T-helper 1 cell treated with Interleukin-12 subunit alpha and Interleukin-12 subunit beta and Interleukin-4 antibody, amounts not matched to agents 30 μg/mL and 1 μg/mL, for 36 hours (primary cell): ENCODE measurements at regions not wholly inside any gene's neighbourhood (a gene's known extent, or its start where the extent isn't known, plus 50 kb on each side); places are given as distances from the start of the nearest gene placed in this dataset.
"Not testable (repeated sequence)": the region's sequence is repeated elsewhere in the genome, so short reads cannot be mapped to it uniquely, and the experiment has no call there.

Experiments
- H3K27ac Mint-ChIP-seq: one replicate; pipeline ENCODE4 v1.8.0; 2021; ENCODE audit warnings: mild to moderate bottlenecking, mixed read lengths
- H3K27me3 Mint-ChIP-seq: one replicate; pipeline ENCODE4 v1.8.0; 2021; ENCODE audit warnings: low read depth, mixed read lengths
- H3K36me3 Mint-ChIP-seq: one replicate; pipeline ENCODE4 v1.8.0; 2021; ENCODE audit warnings: low read depth, mixed read lengths
- H3K4me1 Mint-ChIP-seq: one replicate; pipeline ENCODE4 v1.8.0; 2021; ENCODE audit warnings: low read depth, mixed read lengths
- H3K4me3 Mint-ChIP-seq: one replicate; pipeline ENCODE4 v1.8.0; 2021; ENCODE audit warnings: mild to moderate bottlenecking, moderate library complexity, mixed read lengths
- H3K9me3 Mint-ChIP-seq: one replicate; pipeline ENCODE4 v1.8.0; 2021; ENCODE audit warnings: mixed read lengths

DNA sequence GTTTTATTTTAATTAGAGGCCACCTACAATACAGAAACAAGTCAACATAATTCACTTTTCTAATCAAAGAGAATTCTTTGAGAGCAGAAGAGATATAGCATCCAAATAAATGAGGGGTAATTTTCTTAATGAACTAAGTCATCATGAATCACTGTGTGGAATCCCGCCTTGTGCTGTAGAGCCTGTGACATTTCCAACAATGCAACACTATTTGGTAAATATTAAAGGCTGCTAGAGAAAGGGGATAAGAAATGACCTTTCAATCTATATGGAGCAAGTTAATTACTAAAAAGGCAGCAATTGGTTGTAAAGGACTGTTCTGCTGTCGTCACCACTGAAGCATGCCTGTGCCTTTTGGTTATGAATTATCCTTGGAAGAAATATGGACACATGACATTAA, 345.7 kb upstream of the MAF start:
- H3K4me1 Mint-ChIP-seq: peaks cover 4% of the 10 kb centered on the region
- no peak overlapping the region for H3K4me3 Mint-ChIP-seq
- H3K36me3 Mint-ChIP-seq: no peaks in the 10 kb centered on the region
- H3K27me3 Mint-ChIP-seq: peaks cover 11% of the 10 kb centered on the region
- no peaks in the 10 kb centered on the region for H3K9me3 Mint-ChIP-seq
- no peak overlapping the region for H3K27ac Mint-ChIP-seq

GRCh38 chr16:79943736-79944135, 343.2 kb upstream of the MAF start:
- Mint-ChIP-seq H3K27ac (no peak overlapping the region), H3K4me1 (peaks cover 4% of the 10 kb centered on the region), H3K9me3 (no peaks in the 10 kb centered on the region), H3K27me3 (peaks cover 8% of the 10 kb centered on the region), H3K36me3 (no peaks in the 10 kb centered on the region), H3K4me3 (no peak overlapping the region)

DNA sequence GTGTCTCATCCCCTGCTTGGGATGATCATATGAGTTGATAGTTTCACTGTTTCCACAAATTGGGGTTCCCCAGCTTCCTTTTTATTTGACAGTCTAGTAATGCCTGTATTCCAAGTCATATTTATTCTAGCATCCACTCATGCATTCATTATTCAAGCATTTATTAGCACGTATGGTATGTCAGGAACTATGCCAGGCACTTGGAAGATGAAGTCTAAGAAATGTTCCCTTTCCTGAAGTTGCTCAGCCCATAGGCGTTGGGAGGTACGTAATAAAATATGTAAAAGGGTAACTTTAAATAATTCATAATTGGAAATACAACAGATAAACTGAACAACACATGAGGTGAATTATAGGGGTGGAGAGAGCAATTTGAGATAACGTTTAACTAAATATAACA, 338.0 kb upstream of the MAF start:
- Mint-ChIP-seq H3K36me3 (no peaks in the 10 kb centered on the region), H3K9me3 (no peaks in the 10 kb centered on the region), H3K4me3 (no peak overlapping the region), H3K27ac (no peak overlapping the region), H3K27me3 (peaks cover 7% of the 10 kb centered on the region), H3K4me1 (no peaks in the 10 kb centered on the region)

- H3K4me1 Mint-ChIP-seq, H3K9me3 Mint-ChIP-seq, H3K4me3 Mint-ChIP-seq, H3K36me3 Mint-ChIP-seq, H3K27ac Mint-ChIP-seq, H3K27me3 Mint-ChIP-seq: not testable (repeated sequence)
Observed at GRCh38 chr16:79937671-79938070, 337.1 kb upstream of the MAF start.

DNA sequence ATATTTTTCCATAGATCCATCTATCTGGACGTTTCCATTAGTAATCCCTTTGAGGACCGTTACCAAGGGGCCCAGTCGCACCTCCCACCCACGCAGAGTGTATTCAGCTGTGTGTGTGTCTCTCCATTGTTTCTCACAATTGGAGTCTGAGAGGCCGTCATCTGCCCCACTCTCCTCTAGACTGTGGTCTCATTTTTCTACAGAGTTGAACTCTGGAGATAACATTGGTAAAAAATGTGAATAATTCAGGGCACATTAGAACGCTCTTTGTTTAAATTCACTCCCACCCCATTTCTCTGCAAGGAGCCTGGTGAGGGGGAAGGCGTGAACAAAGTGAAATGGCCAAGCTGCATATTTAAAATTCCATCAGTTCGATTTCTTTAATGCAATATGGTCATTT, 333.1 kb upstream of the MAF start:
- H3K4me1 Mint-ChIP-seq: no peaks in the 10 kb centered on the region
- H3K27ac Mint-ChIP-seq: no peak overlapping the region
- peaks cover 3% of the 10 kb centered on the region for H3K27me3 Mint-ChIP-seq
- H3K9me3 Mint-ChIP-seq: no peaks in the 10 kb centered on the region
- H3K4me3 Mint-ChIP-seq: no peak overlapping the region
- H3K36me3 Mint-ChIP-seq: no peaks in the 10 kb centered on the region

DNA sequence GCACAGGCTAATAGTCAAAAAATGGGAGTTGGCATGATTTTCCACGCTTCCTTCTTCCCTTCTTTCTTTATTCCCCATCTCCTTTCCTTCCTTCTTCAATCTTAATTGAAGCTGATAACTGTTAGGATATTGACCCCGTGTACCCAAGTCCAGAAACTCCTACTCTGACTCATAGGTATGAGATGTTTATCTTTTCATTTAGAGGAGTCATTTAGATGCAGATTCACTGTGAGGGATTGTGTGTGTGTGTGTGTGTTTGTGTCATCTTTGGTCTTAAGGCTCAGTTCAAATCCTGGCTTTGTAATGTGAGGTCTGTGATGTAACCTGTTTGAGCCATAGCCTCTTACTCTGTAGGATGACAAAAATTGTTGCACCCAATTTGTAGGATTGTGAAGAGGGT, 332.0 kb upstream of the MAF start:
- Mint-ChIP-seq H3K27me3 (no peaks in the 10 kb centered on the region), H3K4me1 (no peaks in the 10 kb centered on the region), H3K27ac (no peak overlapping the region), H3K36me3 (no peaks in the 10 kb centered on the region), H3K4me3 (no peak overlapping the region), H3K9me3 (no peaks in the 10 kb centered on the region)

DNA sequence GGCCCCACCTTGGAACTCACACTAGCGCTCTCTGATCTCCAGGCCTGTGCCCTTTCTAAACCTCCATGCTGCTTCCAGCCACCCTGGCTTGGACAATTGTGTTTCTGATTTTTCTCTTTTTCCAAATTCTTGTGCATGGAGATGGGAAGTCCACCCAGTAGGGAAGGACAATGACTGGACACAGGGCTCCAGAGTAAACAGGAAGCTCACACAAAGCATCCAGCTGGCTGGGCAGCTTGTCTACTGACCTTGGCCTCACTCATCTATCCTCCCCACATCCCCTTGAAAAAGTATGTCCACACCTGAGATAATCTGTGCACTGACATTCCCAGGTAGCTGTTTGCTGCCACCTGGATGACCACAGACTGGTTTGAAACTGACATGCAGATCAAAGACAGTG, 331.2 kb upstream of the MAF start:
- H3K36me3 Mint-ChIP-seq: no peaks in the 10 kb centered on the region
- H3K9me3 Mint-ChIP-seq: no peaks in the 10 kb centered on the region
- no peak overlapping the region for H3K4me3 Mint-ChIP-seq
- no peaks in the 10 kb centered on the region for H3K4me1 Mint-ChIP-seq
- H3K27me3 Mint-ChIP-seq: no peaks in the 10 kb centered on the region
- H3K27ac Mint-ChIP-seq: no peak overlapping the region

GRCh38 chr16:79929260-79929965, 328.9 kb upstream of the MAF start:
- H3K9me3 Mint-ChIP-seq: no peaks in the 10 kb centered on the region
- H3K27me3 Mint-ChIP-seq: no peaks in the 10 kb centered on the region
- H3K4me1 Mint-ChIP-seq: no peaks in the 10 kb centered on the region
- no peak overlapping the region for H3K4me3 Mint-ChIP-seq
- no peak overlapping the region for H3K27ac Mint-ChIP-seq
- no peaks in the 10 kb centered on the region for H3K36me3 Mint-ChIP-seq

GRCh38 chr16:79928142-79928873, 327.8 kb upstream of the MAF start:
- H3K4me3 Mint-ChIP-seq: no peak overlapping the region
- no peak overlapping the region for H3K27ac Mint-ChIP-seq
- peaks cover 4% of the 10 kb centered on the region for H3K27me3 Mint-ChIP-seq
- no peaks in the 10 kb centered on the region for H3K36me3 Mint-ChIP-seq
- H3K4me1 Mint-ChIP-seq: no peaks in the 10 kb centered on the region
- H3K9me3 Mint-ChIP-seq: no peaks in the 10 kb centered on the region

DNA sequence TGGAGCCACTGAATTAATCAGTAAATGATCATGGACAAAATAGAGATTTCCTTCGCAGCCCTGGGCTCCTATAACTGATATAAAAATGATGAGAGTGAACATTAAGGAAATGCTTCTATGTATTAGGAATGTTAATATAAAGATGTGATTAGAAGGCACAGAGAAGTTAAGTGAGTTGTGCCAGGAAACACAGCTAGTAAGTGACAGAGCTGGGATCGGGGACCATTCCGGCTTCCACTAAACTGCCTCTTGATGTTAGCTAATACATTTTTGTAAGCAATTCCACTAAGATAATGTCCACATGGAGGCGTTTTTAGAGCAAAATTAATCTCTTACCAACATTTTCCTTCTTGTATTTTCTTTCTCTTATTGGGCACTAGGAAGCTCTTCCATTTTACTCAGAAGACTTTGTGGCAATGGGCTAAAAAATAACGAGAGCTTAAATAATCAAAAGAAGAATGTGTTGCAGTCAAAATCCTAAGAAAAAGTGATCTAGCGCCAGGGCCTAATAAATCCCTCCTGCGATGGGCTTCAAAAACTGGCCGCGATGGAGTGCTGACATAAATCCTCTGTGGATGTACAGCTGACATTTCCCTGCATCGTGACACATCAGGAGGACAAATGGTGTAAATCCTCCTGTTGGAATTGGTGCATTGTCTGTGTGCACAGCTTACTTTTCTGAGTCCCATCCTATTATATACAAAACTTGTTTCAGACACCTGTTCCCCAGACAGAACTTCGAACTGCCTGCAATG, 326.1 kb upstream of the MAF start:
- no peaks in the 10 kb centered on the region for H3K9me3 Mint-ChIP-seq
- no peak overlapping the region for H3K27ac Mint-ChIP-seq
- no peak overlapping the region for H3K4me3 Mint-ChIP-seq
- no peaks in the 10 kb centered on the region for H3K36me3 Mint-ChIP-seq
- no peaks in the 10 kb centered on the region for H3K4me1 Mint-ChIP-seq
- H3K27me3 Mint-ChIP-seq: peaks cover 4% of the 10 kb centered on the region

DNA sequence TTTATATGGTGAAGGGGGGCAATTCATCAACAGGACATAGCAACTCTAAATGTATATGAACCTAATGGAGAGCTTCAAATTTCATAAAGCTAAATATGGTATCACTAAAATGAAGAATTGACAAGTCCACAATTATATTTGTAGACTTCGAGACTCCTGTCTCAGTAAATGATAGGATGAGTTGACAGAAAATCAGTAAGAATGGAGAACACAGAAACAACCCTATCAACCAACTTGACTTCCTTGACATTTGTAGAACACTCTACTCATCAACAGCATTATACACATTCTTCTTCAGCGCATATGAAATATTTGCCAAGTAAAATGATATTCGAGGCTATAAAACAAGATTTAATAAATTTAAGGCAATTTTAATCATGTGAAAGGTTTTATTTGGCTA, 322.9 kb upstream of the MAF start:
- Mint-ChIP-seq H3K36me3 (no peaks in the 10 kb centered on the region), H3K4me3 (no peak overlapping the region), H3K27me3 (peaks cover 7% of the 10 kb centered on the region), H3K4me1 (peaks cover 7% of the 10 kb centered on the region), H3K9me3 (no peaks in the 10 kb centered on the region), H3K27ac (no peak overlapping the region)

DNA sequence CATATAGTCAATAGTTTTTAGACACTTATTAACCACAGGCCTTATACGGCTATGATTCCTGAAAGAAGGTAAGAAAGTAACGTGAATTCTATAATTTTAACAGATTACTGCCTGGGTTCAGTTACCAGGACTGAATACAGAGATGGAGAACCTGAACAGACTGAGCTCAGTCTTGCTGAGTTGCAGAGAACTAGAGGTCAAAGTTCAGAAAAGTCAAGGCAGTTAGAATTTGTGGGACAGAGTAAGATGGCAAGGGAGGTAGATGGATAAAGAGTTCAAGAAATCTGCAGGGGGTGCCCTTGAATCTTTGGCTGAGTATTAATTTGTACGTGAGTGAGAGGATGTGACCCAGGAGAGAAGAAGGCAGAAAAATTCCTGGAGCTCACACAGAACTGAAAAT, 320.1 kb upstream of the MAF start:
- Mint-ChIP-seq H3K4me3 (no peak overlapping the region), H3K4me1 (peaks cover 7% of the 10 kb centered on the region), H3K27me3 (peaks cover 7% of the 10 kb centered on the region), H3K27ac (no peak overlapping the region), H3K9me3 (no peaks in the 10 kb centered on the region), H3K36me3 (no peaks in the 10 kb centered on the region)

- no peak overlapping the region for H3K27ac Mint-ChIP-seq
- peaks cover 7% of the 10 kb centered on the region for H3K4me1 Mint-ChIP-seq
- H3K4me3 Mint-ChIP-seq: no peak overlapping the region
- H3K36me3 Mint-ChIP-seq: no peaks in the 10 kb centered on the region
- no peaks in the 10 kb centered on the region for H3K9me3 Mint-ChIP-seq
- peaks cover 8% of the 10 kb centered on the region for H3K27me3 Mint-ChIP-seq
Observed at GRCh38 chr16:79918916-79919315, 318.4 kb upstream of the MAF start.

- no peak overlapping the region for H3K27ac Mint-ChIP-seq
- H3K36me3 Mint-ChIP-seq: no peaks in the 10 kb centered on the region
- no peak overlapping the region for H3K4me3 Mint-ChIP-seq
- H3K4me1 Mint-ChIP-seq: peaks cover 7% of the 10 kb centered on the region
- H3K27me3 Mint-ChIP-seq: peaks cover 10% of the 10 kb centered on the region
- no peaks in the 10 kb centered on the region for H3K9me3 Mint-ChIP-seq
Observed at GRCh38 chr16:79915761-79916160, 315.2 kb upstream of the MAF start.
